ENCODE measurements at regions not wholly inside any gene's neighbourhood (a gene's known extent, or its start where the extent isn't known, plus 50 kb on each side); places are given as distances from the start of the nearest gene placed in this dataset.
"Not testable (repeated sequence)": the region's sequence is repeated elsewhere in the genome, so short reads cannot be mapped to it uniquely, and the experiment has no call there.

- no peak for DNase-seq (ENCODE audit: low read depth, low spot score)
Measured at GRCh38 chrX:109878236-109878635, 124.7 kb upstream of the TMEM164 start.

GRCh38 chrX:109879991-109880390 is 122.9 kb upstream of the TMEM164 start:
- no peak for DNase-seq (ENCODE audit: low read depth, low spot score)

GRCh38 chrX:109880629-109881028 is 122.3 kb upstream of the TMEM164 start:
- no peak for DNase-seq (ENCODE audit: low read depth, low spot score)

GRCh38 chrX:109886122-109886761 is 116.7 kb upstream of the TMEM164 start:
- peak; percentile 80 for DNase-seq (ENCODE audit: low read depth, low spot score)

- no peak for DNase-seq (ENCODE audit: low read depth, low spot score)
Measured at GRCh38 chrX:109889289-109890006, 113.5 kb upstream of the TMEM164 start.

GRCh38 chrX:109890300-109890699 is 112.6 kb upstream of the TMEM164 start:
- DNase-seq (ENCODE audit: low read depth, low spot score) = no peak

GRCh38 chrX:109890910-109891502 is 111.9 kb upstream of the TMEM164 start:
- peak; percentile 82 for DNase-seq (ENCODE audit: low read depth, low spot score)

- not testable (repeated sequence) for DNase-seq (ENCODE audit: low read depth, low spot score)
Measured at GRCh38 chrX:109896024-109896423, 106.9 kb upstream of the TMEM164 start.

- DNase-seq (ENCODE audit: low read depth, low spot score) = peak; percentile 21
Measured at GRCh38 chrX:109902665-109903064, 100.2 kb upstream of the TMEM164 start.

GRCh38 chrX:109911046-109911445 is 91.9 kb upstream of the TMEM164 start:
- no peak for DNase-seq (ENCODE audit: low read depth, low spot score)

- not testable (repeated sequence) for DNase-seq (ENCODE audit: low read depth, low spot score)
Measured at GRCh38 chrX:109912993-109913392, 89.9 kb upstream of the TMEM164 start.

- DNase-seq (ENCODE audit: low read depth, low spot score) = no peak
Measured at GRCh38 chrX:109914114-109914849, 88.6 kb upstream of the TMEM164 start.

GRCh38 chrX:109918753-109919152 is 84.2 kb upstream of the TMEM164 start:
- DNase-seq (ENCODE audit: low read depth, low spot score) = no peak

GRCh38 chrX:109920325-109920724 is 82.6 kb upstream of the TMEM164 start:
- DNase-seq (ENCODE audit: low read depth, low spot score) = no peak

GRCh38 chrX:109920868-109921267 is 82.0 kb upstream of the TMEM164 start:
- DNase-seq (ENCODE audit: low read depth, low spot score) = no peak

GRCh38 chrX:109922190-109922589 is 80.7 kb upstream of the TMEM164 start:
- no peak for DNase-seq (ENCODE audit: low read depth, low spot score)

GRCh38 chrX:109925003-109925402 is 77.9 kb upstream of the TMEM164 start:
- not testable (repeated sequence) for DNase-seq (ENCODE audit: low read depth, low spot score)

- no peak for DNase-seq (ENCODE audit: low read depth, low spot score)
Measured at GRCh38 chrX:109925656-109926055, 77.3 kb upstream of the TMEM164 start.

GRCh38 chrX:109926118-109926517 is 76.8 kb upstream of the TMEM164 start:
- no peak for DNase-seq (ENCODE audit: low read depth, low spot score)

GRCh38 chrX:109926743-109927662 is 75.9 kb upstream of the TMEM164 start:
- DNase-seq (ENCODE audit: low read depth, low spot score) = no peak

GRCh38 chrX:109927663-109928273 is 75.1 kb upstream of the TMEM164 start:
- DNase-seq (ENCODE audit: low read depth, low spot score) = peak; percentile 70
